ENCODE measurements at regions not wholly inside any gene's neighbourhood (a gene's known extent, or its start where the extent isn't known, plus 50 kb on each side); places are given as distances from the start of the nearest gene placed in this dataset.

DNA sequence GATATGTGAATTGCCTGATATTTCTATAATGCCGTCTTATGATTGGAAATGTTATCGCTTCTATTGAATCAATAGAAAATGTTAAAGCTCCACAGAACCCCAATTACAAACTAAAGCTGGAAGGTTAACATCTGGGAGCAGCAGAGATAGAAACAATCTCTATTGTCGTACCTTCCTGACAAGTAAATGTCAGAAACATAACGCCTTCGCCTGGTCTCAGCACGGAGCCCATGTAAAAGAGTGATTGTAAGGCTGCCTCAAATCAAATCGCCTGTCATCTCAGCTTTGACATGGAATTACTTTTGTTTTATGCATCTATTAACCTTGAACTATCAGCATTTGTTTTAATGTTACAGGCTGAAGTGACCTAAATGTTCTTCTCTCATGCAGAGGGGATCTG is 885.9 kb upstream of the PIK3C3 start:
- H3K27ac ChIP-seq (ENCODE audit: control insufficient read depth, insufficient read depth) = no peak overlapping the region
- FAIRE-seq = no peak
- no TSS peak for BruUV-seq (replicated peaks)
- no peaks in the 10 kb centered on the region for H3K27me3 ChIP-seq (replicated peaks in 1 of 2; ENCODE audit: control insufficient read depth in 2 of 2, insufficient read depth in 2 of 2, low read length in 1 of 2)
- in situ Hi-C loops (cut with MboI) = no loop called here
- no peaks in the 10 kb centered on the region for H3K9me3 ChIP-seq (replicated peaks; ENCODE audit: control insufficient read depth, insufficient read depth, low read length)
- no peaks in the 10 kb centered on the region for H3K4me1 ChIP-seq (ENCODE audit: control insufficient read depth, insufficient read depth, low read length)
- no peaks in the 10 kb centered on the region for H3K36me3 ChIP-seq (ENCODE audit: control insufficient read depth in 2 of 2, insufficient read depth in 2 of 2, low read length in 1 of 2)
- no peak for DNase-seq (ENCODE audit: low read depth, low spot score)
- ChIA-PET RAD21 (ENCODE audit: unreplicated experiment) (no interaction called here), SMC1A (ENCODE audit: uncharacterized antibody, unreplicated experiment) (interaction anchor here (0.6 to 1.1 kb wide), 2 partner anchors 14 to 1979 kb away, joined by 3 read pairs; no protein-coding TSS in a partner anchor), CTCF (no interaction called here), POLR2A (no interaction called here)
- H3K79me2 ChIP-seq (ENCODE audit: control insufficient read depth, insufficient read depth, low read length) = no peaks in the 10 kb centered on the region
- H3K4me2 ChIP-seq (ENCODE audit: control insufficient read depth, insufficient read depth) = no peak overlapping the region
- no peaks in the 10 kb centered on the region for H4K20me1 ChIP-seq (ENCODE audit: control insufficient read depth, insufficient read depth)
- ATAC-seq = no peak
- no peak overlapping the region for H2AFZ ChIP-seq (ENCODE audit: control insufficient read depth, low read depth, low read length)
- intact Hi-C loops (cut with micrococcal nuclease; ENCODE audit: unreplicated experiment) = no loop called here
- no peak overlapping the region for H3K4me3 ChIP-seq
- WGBS (ENCODE audit: insufficient coverage, insufficient replicate concordance, low lambda C conversion rate, missing lambda C conversion rate) = 30% methylated on average over 7 of the region's 7 CpGs
- H3K9ac ChIP-seq (ENCODE audit: control insufficient read depth, insufficient read depth, low read length) = no peak overlapping the region
- TF ChIP-seq BMI1 (IDR thresholded peaks at IDR 0.05; ENCODE audit: borderline replicate concordance) (no peak), CBX5 (IDR thresholded peaks at IDR 0.05; ENCODE audit: low read depth) (no peak), SMAD5 (IDR thresholded peaks at IDR 0.05; ENCODE audit: low read depth) (no peak), FOXM1 (IDR thresholded peaks at IDR 0.05; ENCODE audit: low read depth, low read length) (no peak), POU2F2 (IDR thresholded peaks at IDR 0.05; ENCODE audit: borderline replicate concordance, low read depth, low read length) (no peak), TARDBP (IDR thresholded peaks at IDR 0.05; ENCODE audit: borderline replicate concordance) (no peak), DPF2 (IDR thresholded peaks at IDR 0.05) (no peak), CBX3 (IDR thresholded peaks at IDR 0.05; ENCODE audit: borderline replicate concordance, low read depth) (no peak)
- TF ChIP-seq, protein P1, sequence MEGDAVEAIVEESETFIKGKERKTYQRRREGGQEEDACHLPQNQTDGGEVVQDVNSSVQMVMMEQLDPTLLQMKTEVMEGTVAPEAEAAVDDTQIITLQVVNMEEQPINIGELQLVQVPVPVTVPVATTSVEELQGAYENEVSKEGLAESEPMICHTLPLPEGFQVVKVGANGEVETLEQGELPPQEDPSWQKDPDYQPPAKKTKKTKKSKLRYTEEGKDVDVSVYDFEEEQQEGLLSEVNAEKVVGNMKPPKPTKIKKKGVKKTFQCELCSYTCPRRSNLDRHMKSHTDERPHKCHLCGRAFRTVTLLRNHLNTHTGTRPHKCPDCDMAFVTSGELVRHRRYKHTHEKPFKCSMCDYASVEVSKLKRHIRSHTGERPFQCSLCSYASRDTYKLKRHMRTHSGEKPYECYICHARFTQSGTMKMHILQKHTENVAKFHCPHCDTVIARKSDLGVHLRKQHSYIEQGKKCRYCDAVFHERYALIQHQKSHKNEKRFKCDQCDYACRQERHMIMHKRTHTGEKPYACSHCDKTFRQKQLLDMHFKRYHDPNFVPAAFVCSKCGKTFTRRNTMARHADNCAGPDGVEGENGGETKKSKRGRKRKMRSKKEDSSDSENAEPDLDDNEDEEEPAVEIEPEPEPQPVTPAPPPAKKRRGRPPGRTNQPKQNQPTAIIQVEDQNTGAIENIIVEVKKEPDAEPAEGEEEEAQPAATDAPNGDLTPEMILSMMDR (IDR thresholded peaks at IDR 0.05 in 2 of 3, conservative IDR thresholded peaks at IDR 0.05 in 1 of 3; ENCODE audit: control insufficient read depth in 2 of 3, extremely low read depth in 1 of 3, insufficient read depth in 1 of 3, low read depth in 3 of 3, low read length in 3 of 3) = no peak
- TF ChIP-seq, protein P2, sequence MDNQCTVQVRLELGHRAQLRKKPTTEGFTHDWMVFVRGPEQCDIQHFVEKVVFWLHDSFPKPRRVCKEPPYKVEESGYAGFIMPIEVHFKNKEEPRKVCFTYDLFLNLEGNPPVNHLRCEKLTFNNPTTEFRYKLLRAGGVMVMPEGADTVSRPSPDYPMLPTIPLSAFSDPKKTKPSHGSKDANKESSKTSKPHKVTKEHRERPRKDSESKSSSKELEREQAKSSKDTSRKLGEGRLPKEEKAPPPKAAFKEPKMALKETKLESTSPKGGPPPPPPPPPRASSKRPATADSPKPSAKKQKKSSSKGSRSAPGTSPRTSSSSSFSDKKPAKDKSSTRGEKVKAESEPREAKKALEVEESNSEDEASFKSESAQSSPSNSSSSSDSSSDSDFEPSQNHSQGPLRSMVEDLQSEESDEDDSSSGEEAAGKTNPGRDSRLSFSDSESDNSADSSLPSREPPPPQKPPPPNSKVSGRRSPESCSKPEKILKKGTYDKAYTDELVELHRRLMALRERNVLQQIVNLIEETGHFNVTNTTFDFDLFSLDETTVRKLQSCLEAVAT (IDR thresholded peaks at IDR 0.05) = no peak
- TF ChIP-seq, protein P3, sequence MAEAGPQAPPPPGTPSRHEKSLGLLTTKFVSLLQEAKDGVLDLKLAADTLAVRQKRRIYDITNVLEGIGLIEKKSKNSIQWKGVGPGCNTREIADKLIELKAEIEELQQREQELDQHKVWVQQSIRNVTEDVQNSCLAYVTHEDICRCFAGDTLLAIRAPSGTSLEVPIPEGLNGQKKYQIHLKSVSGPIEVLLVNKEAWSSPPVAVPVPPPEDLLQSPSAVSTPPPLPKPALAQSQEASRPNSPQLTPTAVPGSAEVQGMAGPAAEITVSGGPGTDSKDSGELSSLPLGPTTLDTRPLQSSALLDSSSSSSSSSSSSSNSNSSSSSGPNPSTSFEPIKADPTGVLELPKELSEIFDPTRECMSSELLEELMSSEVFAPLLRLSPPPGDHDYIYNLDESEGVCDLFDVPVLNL (IDR thresholded peaks at IDR 0.05; ENCODE audit: low read depth, low read length) = no peak
- TF ChIP-seq, protein P4, sequence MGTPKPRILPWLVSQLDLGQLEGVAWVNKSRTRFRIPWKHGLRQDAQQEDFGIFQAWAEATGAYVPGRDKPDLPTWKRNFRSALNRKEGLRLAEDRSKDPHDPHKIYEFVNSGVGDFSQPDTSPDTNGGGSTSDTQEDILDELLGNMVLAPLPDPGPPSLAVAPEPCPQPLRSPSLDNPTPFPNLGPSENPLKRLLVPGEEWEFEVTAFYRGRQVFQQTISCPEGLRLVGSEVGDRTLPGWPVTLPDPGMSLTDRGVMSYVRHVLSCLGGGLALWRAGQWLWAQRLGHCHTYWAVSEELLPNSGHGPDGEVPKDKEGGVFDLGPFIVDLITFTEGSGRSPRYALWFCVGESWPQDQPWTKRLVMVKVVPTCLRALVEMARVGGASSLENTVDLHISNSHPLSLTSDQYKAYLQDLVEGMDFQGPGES (IDR thresholded peaks at IDR 0.05) = no peak
- TF ChIP-seq, protein P5, sequence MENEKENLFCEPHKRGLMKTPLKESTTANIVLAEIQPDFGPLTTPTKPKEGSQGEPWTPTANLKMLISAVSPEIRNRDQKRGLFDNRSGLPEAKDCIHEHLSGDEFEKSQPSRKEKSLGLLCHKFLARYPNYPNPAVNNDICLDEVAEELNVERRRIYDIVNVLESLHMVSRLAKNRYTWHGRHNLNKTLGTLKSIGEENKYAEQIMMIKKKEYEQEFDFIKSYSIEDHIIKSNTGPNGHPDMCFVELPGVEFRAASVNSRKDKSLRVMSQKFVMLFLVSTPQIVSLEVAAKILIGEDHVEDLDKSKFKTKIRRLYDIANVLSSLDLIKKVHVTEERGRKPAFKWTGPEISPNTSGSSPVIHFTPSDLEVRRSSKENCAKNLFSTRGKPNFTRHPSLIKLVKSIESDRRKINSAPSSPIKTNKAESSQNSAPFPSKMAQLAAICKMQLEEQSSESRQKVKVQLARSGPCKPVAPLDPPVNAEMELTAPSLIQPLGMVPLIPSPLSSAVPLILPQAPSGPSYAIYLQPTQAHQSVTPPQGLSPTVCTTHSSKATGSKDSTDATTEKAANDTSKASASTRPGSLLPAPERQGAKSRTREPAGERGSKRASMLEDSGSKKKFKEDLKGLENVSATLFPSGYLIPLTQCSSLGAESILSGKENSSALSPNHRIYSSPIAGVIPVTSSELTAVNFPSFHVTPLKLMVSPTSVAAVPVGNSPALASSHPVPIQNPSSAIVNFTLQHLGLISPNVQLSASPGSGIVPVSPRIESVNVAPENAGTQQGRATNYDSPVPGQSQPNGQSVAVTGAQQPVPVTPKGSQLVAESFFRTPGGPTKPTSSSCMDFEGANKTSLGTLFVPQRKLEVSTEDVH (IDR thresholded peaks at IDR 0.05; ENCODE audit: low read depth, partially characterized antibody) = no peak

Data from GM12878 (cell line).